Duodenal mucosa (tissue), 2 donors: ENCODE measurements at regions not wholly inside any gene's neighbourhood (a gene's known extent, or its start where the extent isn't known, plus 50 kb on each side); places are given as distances from the start of the nearest gene placed in this dataset.
"Not testable (repeated sequence)": the region's sequence is repeated elsewhere in the genome, so short reads cannot be mapped to it uniquely, and the experiment has no call there.

Experiments used
- H3K27ac ChIP-seq: one replicate; pipeline ENCODE4 v1.7.0; 2013; ENCODE audit warnings: low read depth, low read length
- H3K27me3 ChIP-seq, 2 donors: one replicate each; pipeline ENCODE4 v1.7.0; 2013; ENCODE audit warnings: low read length in 2 of 2, control low read depth in 1 of 2; ENCODE audit not compliant: insufficient read depth in 2 of 2, control insufficient read depth in 1 of 2
- H3K36me3 ChIP-seq, 2 donors: one replicate each; pipeline ENCODE4 v1.7.0; 2013; ENCODE audit warnings: low read length in 2 of 2, control low read depth in 1 of 2; ENCODE audit not compliant: insufficient read depth in 2 of 2, control insufficient read depth in 1 of 2
- H3K4me1 ChIP-seq, 2 donors: one replicate each; pipeline ENCODE4 v1.7.0; 2013; ENCODE audit warnings: low read length in 2 of 2, control low read depth in 1 of 2; ENCODE audit not compliant: insufficient read depth in 2 of 2, control insufficient read depth in 1 of 2
- H3K4me3 ChIP-seq, 2 donors: one replicate each; pipeline ENCODE4 v1.7.0; 2013; ENCODE audit warnings: low read length in 2 of 2, low read depth in 1 of 2
- H3K9ac ChIP-seq, 2 donors: one replicate each; pipeline ENCODE4 v1.7.0; 2013; ENCODE audit warnings: low read length in 2 of 2, low read depth in 1 of 2
- H3K9me3 ChIP-seq, 2 donors: one replicate each; pipeline ENCODE4 v1.7.0; 2013; ENCODE audit warnings: low read length in 2 of 2, control low read depth in 1 of 2; ENCODE audit not compliant: control insufficient read depth in 1 of 2

DNA sequence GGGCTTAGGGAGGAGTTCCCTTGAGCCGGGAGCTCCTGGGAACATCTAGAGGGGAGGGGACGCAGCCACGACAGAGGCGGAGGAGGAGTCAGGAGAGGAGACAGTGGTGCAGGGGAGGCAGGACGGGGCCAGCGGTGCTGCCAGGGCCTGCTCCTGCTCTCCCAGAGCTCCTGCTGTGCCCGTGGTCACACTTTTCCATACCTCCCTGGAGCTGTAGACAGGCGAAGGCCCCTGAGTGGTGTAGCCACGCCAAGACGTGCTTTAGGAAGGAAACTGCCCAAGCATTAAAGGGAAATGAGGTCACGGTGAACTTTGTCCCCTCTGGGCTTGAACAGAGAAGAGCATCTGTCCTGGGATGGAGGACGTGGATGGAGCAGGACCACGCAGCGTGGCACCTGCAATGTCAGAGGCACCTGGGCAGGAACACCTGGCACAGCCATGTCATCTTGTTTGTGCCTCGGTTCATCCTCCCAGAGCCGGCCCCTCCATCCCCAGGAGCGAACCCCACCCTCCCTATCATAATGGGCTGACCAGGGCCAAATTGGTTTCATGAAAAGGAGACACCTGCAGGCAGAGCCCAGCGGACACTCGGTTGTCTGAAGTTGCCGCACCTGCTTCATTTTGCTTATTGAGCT lies 239.5 kb upstream of the SFSWAP start:
- no peak overlapping the region for H3K9ac ChIP-seq
- H3K36me3 ChIP-seq: no peaks in the 10 kb centered on the region
- H3K4me1 ChIP-seq: no peaks in the 10 kb centered on the region
- no peak overlapping the region for H3K4me3 ChIP-seq
- no peaks in the 10 kb centered on the region for H3K9me3 ChIP-seq
- no peak overlapping the region for H3K27ac ChIP-seq
- H3K27me3 ChIP-seq: no peaks in the 10 kb centered on the region

DNA sequence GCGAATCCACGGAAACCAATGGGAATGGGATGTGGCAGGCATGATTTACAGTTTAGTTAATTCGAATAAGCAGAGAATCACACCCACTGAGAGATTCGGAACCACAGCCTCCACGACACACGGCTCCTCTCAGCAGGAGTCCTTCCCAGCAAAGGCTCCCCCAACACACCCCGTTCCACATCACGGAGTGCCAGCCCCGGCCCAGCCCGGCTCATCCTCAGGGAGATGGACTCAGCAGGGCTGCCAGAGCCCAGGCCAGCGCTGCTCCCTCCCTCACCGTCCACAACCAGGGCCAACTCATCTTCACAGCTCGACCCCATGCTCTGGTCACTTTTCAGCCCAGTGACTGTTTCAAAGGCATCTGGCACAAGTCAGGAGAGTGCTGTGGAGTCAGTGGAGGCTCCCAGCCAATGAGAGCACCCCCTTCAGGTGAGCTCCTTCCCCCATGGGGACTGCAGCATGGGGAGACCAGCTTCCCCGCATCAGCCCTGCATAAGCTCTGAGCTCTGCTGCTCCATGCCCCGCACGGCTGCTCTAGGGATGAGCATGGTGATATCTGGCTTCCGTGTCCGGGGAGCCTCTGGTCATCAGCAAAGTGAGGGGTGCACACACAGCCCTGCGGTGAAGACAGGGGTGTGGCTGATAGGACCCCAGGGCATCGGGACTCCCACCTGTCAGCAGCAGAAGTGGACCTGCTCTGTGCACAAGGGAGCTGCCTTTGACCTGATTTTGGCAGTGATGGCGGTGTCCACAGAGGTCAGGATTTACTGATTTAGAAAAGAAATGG lies 238.8 kb upstream of the SFSWAP start:
- no peaks in the 10 kb centered on the region for H3K36me3 ChIP-seq
- no peak overlapping the region for H3K4me3 ChIP-seq
- no peak overlapping the region for H3K27ac ChIP-seq
- no peaks in the 10 kb centered on the region for H3K9me3 ChIP-seq
- H3K27me3 ChIP-seq: no peaks in the 10 kb centered on the region
- H3K4me1 ChIP-seq: no peaks in the 10 kb centered on the region
- H3K9ac ChIP-seq: no peak overlapping the region

DNA sequence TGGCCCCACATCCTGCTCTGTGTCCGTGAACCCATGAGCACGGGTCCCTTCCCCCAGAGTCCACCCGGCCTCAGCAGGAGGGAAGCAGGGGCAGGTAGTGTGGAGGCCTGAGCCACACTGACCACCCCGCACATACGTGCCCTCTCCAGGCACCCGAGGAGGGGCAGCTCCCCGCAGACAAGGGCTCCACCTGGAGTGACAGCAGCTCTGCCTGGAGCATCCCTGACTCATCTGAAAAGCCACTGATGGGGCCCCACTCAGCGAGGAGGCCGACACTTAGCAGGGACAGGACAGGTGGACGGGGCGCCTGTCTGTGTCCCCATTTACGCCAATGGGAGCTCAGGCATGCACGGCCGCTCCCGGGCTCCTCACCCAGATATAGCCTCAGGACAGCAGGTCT lies 237.6 kb upstream of the SFSWAP start:
- no peaks in the 10 kb centered on the region for H3K9me3 ChIP-seq
- no peaks in the 10 kb centered on the region for H3K27me3 ChIP-seq
- H3K36me3 ChIP-seq: no peaks in the 10 kb centered on the region
- H3K9ac ChIP-seq: no peak overlapping the region
- H3K4me3 ChIP-seq: no peak overlapping the region
- no peaks in the 10 kb centered on the region for H3K4me1 ChIP-seq
- no peak overlapping the region for H3K27ac ChIP-seq

DNA sequence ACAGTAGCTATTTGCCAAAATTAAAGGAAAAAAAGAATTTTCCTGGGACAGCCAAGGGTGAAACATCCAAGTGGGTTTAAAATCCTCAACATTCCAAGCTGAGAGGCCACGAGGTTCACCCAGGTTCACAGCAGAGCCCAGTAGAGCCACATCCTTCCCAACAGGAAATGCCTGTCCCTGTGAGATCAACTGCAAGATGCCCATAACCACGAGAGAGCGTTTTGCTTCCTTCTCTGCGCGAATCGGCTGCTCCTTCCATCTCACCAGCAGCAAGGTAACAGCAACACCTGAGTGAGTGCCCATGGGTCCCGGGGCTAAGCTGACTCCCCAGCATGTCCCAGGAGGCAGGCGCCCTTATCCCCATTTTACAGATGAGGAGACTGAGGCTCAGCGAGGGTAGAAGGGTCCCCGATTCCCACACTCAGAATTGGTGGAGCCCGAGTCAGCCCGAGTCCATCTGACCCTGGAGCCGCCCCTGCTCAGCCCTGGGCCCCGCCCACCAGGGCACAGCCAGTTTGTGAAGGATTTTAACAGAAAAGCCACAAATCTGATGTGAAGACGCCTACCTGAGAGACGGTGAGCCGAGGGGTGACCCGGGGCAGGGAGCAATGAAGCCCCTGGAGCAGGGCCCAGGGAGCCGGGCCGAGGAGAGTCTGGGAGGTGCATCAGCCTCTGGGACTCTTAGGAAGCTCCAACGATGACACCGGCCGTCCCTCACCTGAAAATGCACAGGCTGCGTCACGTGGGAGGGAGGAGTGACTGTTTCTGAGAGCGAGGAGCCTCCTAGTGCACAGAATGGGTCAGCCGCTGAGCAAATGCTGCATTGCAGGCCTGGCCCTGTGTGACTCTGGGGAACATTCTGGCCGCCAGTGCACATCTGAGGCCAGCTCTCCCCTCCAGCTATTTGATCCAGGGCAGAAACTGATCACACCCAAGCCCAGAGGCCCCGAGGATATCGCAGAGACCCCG lies 236.9 kb upstream of the SFSWAP start:
- Histone ChIP-seq H3K27me3 (no peaks in the 10 kb centered on the region), H3K36me3 (no peaks in the 10 kb centered on the region), H3K9ac (no peak overlapping the region), H3K4me3 (no peak overlapping the region), H3K27ac (no peak overlapping the region), H3K4me1 (no peaks in the 10 kb centered on the region), H3K9me3 (no peaks in the 10 kb centered on the region)

DNA sequence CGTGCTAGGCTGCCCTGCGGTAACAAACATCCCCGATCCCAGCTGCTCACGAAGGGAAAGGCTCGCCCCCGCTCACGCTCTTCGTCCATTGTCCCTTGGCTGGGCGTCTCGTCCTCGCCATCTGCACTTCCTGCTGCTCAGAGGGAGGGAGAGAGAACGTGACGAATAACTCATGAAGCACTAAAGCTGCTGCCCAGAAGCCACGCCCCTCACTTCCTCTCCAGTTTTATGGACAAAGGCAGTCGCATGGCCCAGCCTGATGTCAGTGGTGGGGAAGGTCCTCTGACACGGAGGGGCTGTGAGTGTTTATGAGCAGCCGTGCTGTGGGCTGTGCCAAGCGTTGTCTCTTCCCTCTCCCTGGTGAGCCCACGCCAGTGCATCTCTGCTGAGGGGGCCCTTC lies 235.9 kb upstream of the SFSWAP start:
- not testable (repeated sequence) for H3K27ac ChIP-seq, H3K27me3 ChIP-seq, H3K9ac ChIP-seq, H3K9me3 ChIP-seq, H3K4me3 ChIP-seq, H3K36me3 ChIP-seq, H3K4me1 ChIP-seq

DNA sequence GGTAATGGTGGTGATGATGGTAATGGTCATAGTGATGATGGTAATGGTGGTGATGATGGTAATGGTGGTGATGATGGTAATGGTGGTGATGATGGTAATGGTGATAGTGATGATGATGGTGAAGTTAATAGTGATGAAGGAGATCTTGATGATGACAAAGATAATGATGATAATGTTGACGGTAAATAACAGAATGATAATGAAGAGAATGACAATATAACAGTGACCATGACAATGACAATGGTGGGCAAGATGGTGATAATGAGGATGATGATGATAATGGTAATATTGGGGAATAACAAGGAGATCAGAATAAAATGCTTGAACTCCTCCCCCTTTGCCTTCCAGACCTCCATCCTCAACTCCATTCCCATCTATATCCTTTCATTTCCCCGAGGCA lies 233.3 kb upstream of the SFSWAP start:
- H3K4me1 ChIP-seq: no peaks in the 10 kb centered on the region

DNA sequence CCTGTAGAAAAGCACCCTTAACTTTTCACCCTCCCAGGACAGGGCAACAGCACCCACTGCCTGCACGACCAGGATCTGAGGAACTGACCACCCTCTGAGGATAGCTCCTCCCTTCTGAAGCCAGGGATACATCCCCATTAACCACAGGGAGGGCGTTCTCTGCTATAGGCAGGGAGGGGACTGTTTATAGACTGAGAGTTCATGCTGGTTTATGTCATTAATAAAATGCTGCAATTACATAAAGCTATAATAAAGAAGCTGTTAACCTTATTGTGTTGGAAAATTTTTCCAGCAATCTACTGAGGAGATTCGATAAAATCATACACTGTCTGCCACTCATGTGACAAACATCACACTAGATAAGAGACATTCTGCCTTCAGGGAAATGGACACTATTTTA lies 232.4 kb upstream of the SFSWAP start:
- Histone ChIP-seq H3K36me3 (no peaks in the 10 kb centered on the region), H3K27ac (no peak overlapping the region), H3K27me3 (peaks cover 0 to 6% of the 10 kb centered on the region in 2 donors), H3K4me3 (no peak overlapping the region), H3K9me3 (no peaks in the 10 kb centered on the region), H3K4me1 (no peaks in the 10 kb centered on the region), H3K9ac (no peak overlapping the region)

More for the DNA sequence above, 233.3 kb upstream of the SFSWAP start:
- Histone ChIP-seq H3K27me3 (peaks cover 0 to 6% of the 10 kb centered on the region in 2 donors), H3K9ac (no peak overlapping the region), H3K36me3 (no peaks in the 10 kb centered on the region), H3K27ac (no peak overlapping the region), H3K9me3 (no peaks in the 10 kb centered on the region), H3K4me3 (no peak overlapping the region)

DNA sequence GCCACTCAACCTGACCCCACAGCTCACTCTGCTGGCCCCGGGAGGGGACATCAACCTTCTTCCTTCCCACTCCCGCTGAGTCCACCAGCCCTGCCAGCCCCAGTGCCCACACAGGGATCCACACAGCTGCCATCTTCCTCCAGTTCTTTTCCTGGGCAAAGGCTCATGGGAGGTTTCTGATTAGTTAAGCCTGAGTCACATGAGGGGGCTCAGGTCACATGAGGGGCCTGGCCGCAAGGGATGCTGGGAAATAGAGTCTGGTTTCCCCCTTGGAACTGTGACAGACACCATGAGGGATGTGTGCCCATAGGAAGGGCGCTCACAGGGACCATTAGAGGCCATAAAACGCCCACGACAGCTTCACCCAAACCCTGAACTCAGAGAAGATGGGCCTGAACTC lies 228.7 kb upstream of the SFSWAP start:
- H3K36me3 ChIP-seq: no peaks in the 10 kb centered on the region
- no peak overlapping the region for H3K9ac ChIP-seq
- H3K4me3 ChIP-seq: no peak overlapping the region

DNA sequence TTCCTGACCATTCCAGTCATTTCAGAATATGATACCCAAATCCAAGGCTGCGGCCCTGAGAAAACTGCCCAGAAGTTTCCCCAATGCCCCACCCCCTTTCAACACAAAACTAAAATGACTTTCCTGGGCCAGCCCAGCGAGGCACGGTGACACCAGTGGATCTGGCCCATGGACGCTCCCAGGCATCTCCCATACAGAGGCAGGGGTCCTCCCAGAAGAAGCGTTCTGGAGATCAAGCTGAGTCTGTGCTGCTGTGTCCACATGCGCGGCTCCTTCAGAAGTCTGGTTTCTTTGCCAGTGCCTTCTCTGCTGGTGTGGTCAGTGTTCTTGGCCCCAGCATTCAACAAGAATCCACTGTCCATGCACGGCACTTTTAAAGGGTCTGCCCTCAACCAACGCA lies 228.2 kb upstream of the SFSWAP start:
- no peak overlapping the region for H3K4me3 ChIP-seq
- no peaks in the 10 kb centered on the region for H3K9me3 ChIP-seq
- no peak overlapping the region for H3K27ac ChIP-seq
- H3K36me3 ChIP-seq: no peaks in the 10 kb centered on the region
- no peak overlapping the region for H3K9ac ChIP-seq
- H3K4me1 ChIP-seq: no peaks in the 10 kb centered on the region
- peaks cover 0 to 6% of the 10 kb centered on the region in 2 donors for H3K27me3 ChIP-seq

More for the DNA sequence above, 228.7 kb upstream of the SFSWAP start:
- Histone ChIP-seq H3K27ac (no peak overlapping the region), H3K9me3 (no peaks in the 10 kb centered on the region), H3K27me3 (peaks cover 0 to 6% of the 10 kb centered on the region in 2 donors), H3K4me1 (no peaks in the 10 kb centered on the region)
